GM18858 (cell line): ENCODE measurements at regions not wholly inside any gene's neighbourhood (a gene's known extent, or its start where the extent isn't known, plus 50 kb on each side); places are given as distances from the start of the nearest gene placed in this dataset.
"Not testable (repeated sequence)": the region's sequence is repeated elsewhere in the genome, so short reads cannot be mapped to it uniquely, and the experiment has no call there.

Experiments used
- ATAC-seq: cut with Tn5 transposase; IDR thresholded peaks from one replicate; pipeline ENCODE4 v1.9.1; 2021; ENCODE audit not compliant: unreplicated experiment

GRCh38 chr13:55160867-55161266 lies 1979.9 kb upstream of the PRR20A start:
- ATAC-seq = no peak

GRCh38 chr13:55178582-55178981 lies 1962.1 kb upstream of the PRR20A start:
- not testable (repeated sequence) for ATAC-seq

- no peak for ATAC-seq
Observed at GRCh38 chr13:55190996-55191395, 1949.7 kb upstream of the PRR20A start.

GRCh38 chr13:55199134-55199533 lies 1941.6 kb upstream of the PRR20A start:
- ATAC-seq = no peak

GRCh38 chr13:55214841-55215345 lies 1925.8 kb upstream of the PRR20A start:
- ATAC-seq = no peak

- no peak for ATAC-seq
Observed at GRCh38 chr13:55219538-55219937, 1921.2 kb upstream of the PRR20A start.

GRCh38 chr13:55229906-55230569 lies 1910.7 kb upstream of the PRR20A start:
- no peak for ATAC-seq

GRCh38 chr13:55230570-55230908 lies 1910.2 kb upstream of the PRR20A start:
- no peak for ATAC-seq

GRCh38 chr13:55234311-55234710 lies 1906.4 kb upstream of the PRR20A start:
- no peak for ATAC-seq

- ATAC-seq = no peak
Observed at GRCh38 chr13:55245005-55245644, 1895.6 kb upstream of the PRR20A start.

- no peak for ATAC-seq
Observed at GRCh38 chr13:55255236-55255635, 1885.5 kb upstream of the PRR20A start.

GRCh38 chr13:55263045-55263444 lies 1877.7 kb upstream of the PRR20A start:
- ATAC-seq = no peak

- ATAC-seq = no peak
Observed at GRCh38 chr13:55266644-55267043, 1874.1 kb upstream of the PRR20A start.

GRCh38 chr13:55298201-55298600 lies 1842.5 kb upstream of the PRR20A start:
- ATAC-seq = no peak

GRCh38 chr13:55302568-55302967 lies 1838.2 kb upstream of the PRR20A start:
- ATAC-seq = no peak

- no peak for ATAC-seq
Observed at GRCh38 chr13:55307909-55308308, 1832.8 kb upstream of the PRR20A start.

GRCh38 chr13:55341891-55342290 lies 1798.8 kb upstream of the PRR20A start:
- no peak for ATAC-seq

GRCh38 chr13:55345224-55345623 lies 1795.5 kb upstream of the PRR20A start:
- ATAC-seq = no peak

- ATAC-seq = no peak
Observed at GRCh38 chr13:55347528-55347927, 1793.2 kb upstream of the PRR20A start.

- no peak for ATAC-seq
Observed at GRCh38 chr13:55359067-55359466, 1781.7 kb upstream of the PRR20A start.

GRCh38 chr13:55361141-55361540 lies 1779.6 kb upstream of the PRR20A start:
- ATAC-seq = no peak

GRCh38 chr13:55366676-55367075 lies 1774.0 kb upstream of the PRR20A start:
- ATAC-seq = no peak

- ATAC-seq = no peak
Observed at GRCh38 chr13:55394470-55394869, 1746.2 kb upstream of the PRR20A start.
